Activated gamma-delta T cell treated with anti-CD3 and anti-CD28 coated beads, Interleukin-2, amount 50 U/mL, for 16 hours (primary cell): ENCODE measurements at regions not wholly inside any gene's neighbourhood (a gene's known extent, or its start where the extent isn't known, plus 50 kb on each side); places are given as distances from the start of the nearest gene placed in this dataset.

Source experiments
- DNase-seq: peaks from one replicate; pipeline ENCODE4 v3.0.0-alpha.2; 2020; ENCODE audit warnings: low read depth

DNA sequence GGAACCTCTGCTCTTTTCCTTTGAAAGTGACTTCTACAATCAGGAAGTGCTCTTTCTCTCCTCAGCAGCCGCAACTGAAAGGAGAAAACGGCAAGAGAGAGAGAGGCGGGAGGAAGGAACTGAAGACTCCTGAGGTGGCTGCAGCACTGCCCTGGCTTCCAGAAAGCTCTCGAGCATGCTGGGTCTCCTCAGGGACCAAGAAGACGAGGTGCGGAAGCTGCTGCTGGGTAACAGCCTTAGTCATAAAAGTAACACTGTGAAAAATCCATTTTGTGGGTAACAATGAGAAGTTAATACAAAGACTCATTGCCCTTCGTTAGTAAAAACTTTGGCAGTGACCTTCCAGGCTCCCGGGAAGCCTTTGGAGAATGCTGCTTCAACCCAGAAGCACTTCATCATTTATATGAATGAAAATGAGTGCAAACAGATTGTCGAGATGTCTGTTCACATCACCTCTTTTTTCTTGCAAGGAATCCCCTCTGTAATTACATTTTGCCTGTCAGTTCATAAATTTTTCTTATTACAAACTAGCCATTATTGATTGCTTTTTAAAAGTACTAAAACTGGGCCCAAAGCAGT is 473.4 kb downstream of the SOX6 start:
- no peak for DNase-seq

DNA sequence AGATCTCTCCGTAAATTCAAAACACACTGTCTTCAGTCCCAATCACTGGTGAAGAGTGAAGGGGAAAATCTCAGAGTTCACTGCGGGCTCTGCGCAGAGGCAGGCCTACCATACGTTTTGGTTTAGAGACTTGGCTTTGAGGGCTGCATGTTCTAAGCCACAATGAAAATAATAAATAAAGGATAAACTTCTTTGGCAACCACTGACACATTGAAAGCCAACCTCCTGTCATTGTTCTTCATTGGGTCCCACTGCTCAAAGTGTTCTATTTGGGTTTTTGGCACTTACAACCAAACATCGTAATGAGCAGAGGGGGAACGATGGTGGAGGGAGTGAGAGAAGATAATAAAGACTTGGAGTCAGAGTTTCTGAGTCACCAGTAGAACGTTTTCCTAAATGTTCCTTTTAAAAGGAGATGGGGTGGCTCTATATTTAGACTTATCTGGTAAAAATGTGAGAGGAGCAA is 472.9 kb downstream of the SOX6 start:
- DNase-seq = no peak

DNA sequence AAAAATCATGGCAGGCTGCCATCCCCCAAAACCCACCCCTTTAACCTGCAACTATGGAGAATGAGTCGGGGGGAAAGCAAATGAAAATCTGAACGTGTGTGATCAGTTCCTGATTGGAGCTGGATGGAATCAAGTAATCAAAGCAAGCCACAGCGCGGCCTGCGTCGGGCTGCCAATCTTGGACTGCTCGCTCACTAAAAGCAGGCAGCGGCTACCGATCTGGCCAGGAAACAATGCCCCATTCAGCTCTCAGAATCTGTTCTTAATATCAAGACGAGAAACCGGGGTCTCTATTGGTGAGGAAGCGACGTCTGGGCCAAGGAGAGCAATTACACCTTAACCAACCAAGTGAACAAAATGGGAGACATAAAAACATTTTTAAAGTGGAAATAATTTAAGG is 472.2 kb downstream of the SOX6 start:
- DNase-seq = no peak

DNA sequence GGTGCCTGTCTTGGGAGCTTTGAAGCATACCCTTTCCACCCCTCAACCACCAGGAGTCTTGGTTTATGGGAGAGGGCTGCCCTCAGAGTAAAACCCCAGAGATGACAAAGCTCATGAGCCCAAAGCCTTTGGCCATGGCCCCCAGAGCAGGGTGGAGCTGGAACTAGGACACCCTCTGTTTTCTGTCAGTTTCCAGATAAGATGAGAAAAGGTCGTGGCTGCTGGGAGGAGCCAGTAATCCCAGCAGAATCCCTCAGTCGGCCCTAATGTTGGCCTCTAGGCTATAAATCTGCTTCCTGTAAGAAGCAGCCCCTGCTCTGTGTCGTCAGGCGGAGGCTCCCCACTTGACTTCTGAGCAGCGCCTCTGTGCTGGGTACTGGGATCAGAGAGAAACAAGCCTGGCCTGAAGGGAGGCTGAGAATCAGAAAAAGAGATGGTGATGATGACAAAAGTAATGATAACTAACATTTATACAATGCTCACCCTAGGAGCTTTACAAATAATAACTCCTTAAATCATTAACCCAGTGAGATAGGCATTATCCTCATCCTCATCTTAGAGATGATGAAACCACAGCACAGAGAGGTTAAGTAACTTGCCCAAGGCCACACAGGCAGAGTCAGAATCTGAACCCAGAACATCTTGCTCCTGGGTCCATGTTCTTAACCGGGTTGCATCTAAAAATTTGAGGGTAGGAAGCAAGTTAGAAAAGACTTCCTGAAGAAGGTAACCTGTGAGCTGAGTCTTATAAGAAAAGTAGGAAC is 471.4 kb downstream of the SOX6 start:
- no peak for DNase-seq

DNA sequence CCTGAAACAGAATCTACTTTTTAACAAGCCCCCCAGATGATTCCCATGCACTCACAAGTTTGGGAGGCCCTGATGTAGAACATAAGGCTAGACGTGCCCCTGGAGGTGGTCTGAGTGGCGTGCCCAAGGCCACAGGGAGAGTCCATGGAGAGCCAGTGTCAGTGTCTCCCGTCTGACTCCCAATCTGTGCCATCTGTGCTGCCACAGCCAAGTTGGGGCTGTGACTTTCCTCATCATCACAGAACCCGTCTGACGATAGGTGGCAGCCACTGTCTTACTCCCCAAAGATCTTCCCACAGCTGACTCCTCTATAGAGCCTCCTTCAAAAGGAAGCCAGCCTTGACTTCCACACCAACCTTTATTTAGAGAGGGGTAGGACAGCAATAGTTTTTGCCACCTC is 470.5 kb downstream of the SOX6 start:
- no peak for DNase-seq

DNA sequence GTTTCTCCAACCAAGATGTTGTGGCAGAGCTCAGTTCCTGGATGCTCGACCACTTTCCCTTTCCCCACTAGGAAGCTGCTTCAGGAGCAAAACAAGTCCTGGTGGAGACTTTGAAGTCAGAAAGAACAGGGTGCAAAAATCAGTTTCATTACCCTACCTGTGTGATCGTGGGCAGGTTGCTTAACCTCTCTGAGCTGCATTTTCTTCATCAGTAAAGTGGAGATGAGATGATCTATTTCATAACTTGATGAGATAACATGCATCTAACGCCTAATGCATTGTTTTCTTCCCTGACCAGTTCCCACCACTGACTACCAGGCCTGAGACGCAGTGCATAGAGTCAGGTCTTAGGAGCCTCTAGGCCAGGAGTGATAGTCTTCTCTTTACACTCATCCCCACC is 470.0 kb downstream of the SOX6 start:
- no peak for DNase-seq

DNA sequence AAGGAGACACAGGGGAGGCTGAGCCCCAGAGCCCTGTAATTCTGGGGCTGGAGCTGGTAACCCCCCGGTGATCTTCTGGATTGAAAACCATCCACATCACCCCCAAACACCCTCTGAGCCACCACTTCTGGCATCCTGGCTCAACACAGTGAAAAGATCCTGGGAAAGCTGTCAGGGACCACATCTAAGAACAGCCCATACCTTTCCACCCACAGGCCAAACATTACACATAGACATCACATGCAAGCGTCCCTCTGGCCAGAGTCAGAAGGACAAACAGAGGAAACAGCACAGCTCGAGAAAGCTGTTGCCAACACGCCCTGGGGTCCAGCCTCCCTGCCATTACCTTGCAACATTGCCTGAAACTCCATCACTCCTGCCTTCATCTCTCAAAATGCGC is 469.5 kb downstream of the SOX6 start:
- no peak for DNase-seq

DNA sequence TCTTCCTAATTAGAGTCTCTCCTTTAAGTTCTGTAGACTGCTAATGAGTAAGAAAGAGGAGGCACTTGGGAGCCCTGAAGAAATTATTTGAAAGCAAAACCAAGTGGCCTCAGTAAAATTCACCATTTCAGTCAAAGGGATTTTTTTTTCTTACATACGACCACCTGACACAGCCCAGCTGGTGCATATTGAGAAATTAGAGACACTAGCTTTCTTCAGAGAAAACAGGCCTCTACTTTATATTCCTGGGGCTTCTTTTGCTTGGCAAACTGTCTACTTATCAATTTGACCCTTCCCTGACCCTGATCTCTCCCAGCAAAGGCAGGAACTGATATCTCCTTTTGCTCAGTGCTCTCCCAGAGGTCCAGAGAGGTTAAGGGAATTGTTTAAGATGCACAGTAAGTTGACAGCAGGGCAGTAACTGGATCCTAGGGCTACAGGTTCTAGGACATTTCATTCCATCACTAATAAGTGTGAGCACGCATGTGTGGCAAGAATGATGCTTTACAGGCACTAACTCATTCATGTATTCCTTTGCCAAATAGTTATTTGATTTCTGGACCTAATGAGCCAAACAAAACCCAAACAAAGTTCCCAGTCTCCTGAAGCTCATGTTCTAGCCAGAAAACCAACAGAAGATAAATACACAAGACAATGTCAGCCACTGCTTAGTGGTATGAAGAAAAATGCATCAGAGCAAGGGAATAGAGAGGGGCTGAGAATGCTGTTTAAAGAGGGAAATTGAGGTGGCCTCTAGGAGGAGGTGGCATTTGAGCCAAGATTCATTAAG is 467.6 kb downstream of the SOX6 start:
- no peak for DNase-seq

DNA sequence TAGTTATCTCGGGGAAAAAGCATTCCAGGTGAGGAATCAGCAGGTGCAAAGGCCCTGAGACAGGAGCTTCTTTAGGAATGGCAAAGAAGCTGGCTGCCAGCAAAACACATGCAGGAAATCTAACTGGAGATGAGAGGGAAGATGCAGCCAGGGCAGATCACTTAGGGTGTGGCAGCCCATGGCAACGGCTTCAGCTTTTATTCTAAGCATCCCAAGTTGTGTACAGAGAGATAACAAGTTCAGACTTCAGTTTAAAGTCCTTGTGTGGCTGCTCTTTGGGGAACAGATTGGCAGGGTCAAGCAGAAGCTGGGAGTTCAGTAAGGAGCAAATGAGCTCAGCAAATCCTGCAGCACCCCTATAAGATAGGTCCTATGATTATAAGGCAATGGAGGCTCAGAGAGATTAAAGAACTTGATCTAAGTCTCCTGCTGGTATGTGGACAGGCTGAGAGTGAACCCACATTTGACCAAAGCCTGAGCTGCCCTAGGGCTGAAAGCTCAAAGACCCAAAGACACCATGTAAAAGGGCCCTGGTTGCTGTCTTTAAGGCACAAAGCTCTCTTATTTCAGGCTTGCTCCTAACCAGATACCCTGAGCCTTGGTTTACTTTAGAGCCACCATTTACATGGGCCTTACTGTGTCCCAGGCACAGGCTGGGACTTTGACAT is 466.8 kb downstream of the SOX6 start:
- DNase-seq = no peak

DNA sequence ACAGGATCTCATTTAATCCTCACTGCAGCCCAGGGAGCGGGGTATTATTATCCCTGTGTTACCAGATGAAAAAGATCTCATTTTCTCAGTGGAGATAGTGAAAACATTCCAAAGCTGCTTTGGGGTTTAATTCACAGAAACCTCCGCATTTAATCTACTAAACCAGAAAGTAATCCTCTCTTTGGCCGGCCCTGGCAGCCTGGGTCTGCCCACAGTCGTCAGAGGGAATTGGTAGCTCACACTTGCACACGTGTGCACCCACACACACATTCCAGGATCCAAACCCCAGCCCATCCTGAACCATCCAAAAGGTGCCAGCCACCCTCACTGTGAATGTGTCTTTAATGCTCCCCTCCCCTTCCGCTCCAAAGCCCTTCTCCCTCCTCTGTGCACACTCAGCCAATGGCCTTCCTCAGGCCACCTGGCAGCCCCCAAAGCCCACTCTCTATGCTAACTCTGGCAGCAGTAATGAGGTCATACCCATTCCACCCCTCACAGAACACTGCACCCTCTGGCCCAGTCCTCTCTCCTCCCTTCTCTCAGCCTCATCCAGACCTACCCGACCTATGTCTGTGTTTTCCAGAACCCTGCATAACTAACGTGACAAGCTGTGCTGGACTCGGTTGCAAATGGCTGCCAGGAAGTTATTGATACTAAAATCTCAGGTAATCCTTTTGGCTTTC is 466.2 kb downstream of the SOX6 start:
- no peak for DNase-seq

DNA sequence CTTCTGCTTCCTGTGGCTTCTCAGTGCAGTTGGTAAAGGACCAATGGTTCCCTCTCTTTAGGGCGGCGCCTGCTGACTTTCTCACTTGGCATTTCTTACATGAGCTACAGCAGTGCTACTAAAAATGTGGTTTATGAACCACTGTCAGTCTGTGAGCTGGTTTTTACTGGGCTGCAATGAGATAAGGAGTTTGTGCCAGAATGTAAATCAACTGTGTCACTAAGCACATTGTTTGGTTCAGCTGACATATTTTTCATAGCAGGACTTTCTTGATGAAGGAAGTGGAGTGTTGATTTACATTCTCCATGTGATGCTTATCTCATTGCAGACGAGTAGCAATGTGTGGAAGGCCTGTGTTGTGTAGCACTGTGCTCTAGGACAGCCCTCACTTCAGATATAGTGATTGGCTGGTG is 463.3 kb downstream of the SOX6 start:
- no peak for DNase-seq

DNA sequence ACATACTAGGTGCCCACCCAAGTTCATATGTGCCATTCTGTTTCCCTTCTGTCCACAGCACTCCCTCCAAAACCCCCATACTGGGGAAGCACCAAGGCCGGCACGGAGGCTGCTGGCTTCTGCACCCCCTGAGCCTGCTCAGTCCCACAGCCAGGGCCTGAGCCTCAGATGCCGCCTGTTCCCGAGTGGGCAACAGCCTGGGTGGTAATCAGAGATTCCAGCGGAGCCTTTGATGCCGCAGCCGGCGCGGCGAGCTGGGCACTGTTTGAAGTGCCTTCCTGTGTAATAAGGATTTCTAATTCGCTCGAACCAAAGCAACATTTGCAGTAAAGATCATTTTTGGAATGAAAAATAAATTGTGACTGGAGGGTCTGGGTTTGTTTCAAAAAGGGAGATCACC is 460.3 kb downstream of the SOX6 start:
- DNase-seq = no peak

DNA sequence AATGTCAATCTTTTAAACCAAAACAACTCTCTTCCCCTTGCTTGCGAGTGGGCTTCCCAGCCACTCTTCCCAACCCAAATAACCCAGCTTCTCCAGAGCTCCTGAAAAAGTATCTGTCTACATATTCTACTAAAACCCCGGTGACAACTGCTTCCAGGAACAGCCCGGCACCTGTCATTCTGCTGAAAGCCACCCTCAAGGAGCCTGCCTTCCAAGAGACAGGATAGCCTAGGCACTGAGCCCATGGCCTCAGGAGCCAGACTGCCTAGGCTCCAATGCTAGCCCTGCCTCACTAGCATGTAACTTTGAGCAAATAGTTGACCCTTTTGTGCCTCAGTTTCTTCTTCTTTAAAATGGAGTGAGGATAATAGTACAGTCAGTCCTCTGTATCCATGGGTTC is 459.8 kb downstream of the SOX6 start:
- no peak for DNase-seq

DNA sequence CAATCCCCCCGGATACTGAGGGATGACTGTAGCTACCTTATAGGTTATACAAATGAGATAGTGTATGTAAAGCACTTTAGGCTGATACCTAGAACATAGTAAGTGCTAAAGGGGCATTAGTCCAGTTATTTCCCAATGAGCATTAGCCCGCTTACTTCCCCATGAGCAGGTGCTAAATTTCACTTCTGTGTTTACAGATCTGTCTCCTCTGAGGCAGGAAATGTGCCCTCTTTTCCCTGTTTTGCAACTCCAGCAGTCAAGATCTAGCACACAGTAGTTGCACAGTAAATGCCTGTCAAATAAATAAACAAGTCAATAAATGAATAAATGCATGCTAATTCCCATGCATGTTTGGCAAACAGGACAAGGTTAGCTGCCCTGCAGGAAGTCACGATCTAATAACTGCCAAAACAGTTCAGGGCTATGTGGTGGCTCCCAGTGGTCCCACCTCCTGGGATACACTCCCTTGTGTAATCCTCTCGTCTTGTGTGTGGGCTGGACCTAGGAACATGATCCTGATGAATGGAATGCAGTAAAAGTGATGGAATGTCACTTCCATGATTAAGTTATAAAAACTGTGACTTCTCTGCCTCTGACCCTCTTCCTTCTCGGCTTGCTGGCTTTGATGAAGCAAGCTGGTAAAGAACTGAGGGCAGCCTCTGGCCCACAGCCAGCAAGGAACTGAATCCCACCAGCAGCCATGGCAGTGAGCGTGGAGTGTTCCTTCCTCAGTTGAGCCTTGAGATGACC is 459.0 kb downstream of the SOX6 start:
- DNase-seq = no peak

DNA sequence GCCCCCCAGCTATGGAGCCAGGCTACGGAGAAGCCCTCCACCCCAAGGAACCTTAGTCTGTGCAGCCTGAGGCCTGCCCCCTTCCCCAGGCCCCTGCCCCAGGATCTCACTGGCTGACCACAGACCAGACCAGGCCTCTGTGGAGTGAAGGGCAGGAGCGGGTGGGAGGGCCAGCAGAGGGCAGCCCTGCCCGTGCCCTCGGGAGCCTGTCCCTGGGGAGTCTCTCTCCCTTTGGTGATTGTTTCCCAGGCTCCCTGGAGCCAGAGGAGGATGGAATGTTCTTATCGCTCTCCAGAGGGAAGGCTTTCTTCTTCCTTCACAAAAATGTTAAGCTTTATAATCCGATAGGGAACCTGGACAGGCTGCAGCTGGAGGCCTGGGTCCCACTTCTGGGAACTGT is 455.3 kb downstream of the SOX6 start:
- DNase-seq = no peak

DNA sequence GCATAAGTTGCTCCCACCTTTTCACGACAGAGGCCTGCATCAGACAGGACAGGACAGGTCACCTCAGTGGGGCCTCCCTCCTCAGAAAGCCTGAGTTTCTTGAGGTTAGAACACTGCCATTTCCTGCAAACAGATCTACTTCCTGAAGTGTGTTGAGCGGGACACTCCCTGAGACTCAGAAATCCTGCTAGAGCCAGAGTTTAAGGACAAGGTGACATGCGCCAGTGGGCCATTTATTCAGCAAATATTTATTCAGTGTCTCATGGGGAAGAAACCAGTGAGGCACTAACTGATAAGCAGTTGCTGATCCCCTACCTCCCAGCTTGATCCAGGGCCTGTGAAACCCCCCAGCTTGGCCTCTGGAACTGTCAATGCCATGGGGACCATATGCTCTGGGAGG is 454.6 kb downstream of the SOX6 start:
- DNase-seq = no peak

DNA sequence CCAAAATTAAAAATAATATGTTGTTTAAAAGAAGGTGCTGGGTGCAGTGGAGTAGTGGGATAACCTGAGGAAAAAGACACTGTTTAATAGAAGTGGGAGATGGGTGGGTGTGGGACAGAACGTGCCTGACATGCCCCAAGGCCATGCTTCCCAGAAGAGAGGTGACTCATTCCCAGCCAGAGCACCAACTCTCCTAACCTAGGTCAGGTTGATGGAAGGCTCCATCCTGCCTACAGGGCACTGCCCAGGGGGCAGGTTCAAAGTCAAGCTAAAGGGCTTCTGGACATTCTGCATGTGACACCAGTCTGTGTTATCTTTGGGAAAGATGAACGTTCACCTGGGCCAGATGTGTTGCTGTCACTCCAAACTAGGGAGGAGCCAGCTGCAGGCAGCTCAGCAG is 453.1 kb downstream of the SOX6 start:
- no peak for DNase-seq

DNA sequence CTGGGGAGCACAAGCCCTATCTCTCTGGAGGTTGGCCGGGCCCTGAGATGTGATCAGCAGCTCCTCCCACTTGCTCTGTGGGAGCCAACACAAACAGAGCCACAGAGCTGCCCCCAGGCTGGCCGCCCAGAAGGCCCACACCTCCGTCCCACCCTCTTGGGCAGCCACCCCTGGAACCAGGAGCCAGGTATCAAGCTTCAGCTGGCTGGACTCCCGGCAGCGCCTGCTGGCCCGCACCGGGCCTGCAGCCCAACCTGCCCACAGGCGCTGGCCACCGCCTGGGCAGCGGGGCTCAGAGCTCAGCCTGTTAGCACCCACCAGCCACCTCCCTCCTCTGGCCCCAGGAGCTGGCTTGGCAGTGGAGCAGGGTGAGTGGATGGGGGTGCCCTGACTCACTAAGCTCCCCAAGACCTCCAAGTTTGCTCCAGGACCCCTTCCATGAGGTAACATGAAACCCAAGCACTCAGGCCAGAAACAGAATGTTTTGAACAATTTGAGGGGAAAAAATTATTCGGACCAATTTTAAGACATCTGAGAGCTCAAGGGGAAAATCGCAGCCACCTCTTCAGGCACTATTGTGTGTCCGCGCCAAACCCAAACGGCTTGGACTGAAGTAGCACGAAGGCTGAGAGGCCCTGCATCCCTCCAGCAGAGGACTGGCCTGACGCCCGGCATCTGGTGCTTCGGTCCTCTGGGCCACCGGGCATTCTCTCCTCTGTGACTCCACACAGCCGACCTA is 450.8 kb downstream of the SOX6 start:
- DNase-seq = no peak

DNA sequence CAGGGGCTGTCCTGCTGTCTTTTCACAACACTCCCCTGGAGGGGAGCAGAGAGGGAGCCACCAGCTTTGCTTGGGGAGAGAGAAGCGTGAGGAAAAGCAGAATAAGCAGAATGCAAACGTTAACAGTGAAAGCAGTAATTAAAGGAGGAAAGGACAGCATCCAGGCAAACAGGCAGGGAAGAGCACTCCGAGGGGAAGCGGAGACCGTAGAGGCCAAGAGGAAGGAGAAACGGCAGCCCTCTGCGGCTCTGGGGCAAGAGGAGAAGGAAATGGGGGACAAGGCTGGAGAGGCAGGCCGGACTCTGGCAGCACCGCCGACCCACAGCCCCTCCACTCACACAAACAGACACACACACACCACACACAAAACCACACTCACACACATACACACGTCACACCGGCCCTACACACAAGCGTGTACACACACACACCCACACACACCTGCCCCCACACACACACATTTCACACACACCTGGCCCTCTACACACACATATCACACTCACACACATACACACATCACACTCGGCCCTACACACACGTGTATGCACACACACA is 449.8 kb downstream of the SOX6 start:
- DNase-seq = no peak

DNA sequence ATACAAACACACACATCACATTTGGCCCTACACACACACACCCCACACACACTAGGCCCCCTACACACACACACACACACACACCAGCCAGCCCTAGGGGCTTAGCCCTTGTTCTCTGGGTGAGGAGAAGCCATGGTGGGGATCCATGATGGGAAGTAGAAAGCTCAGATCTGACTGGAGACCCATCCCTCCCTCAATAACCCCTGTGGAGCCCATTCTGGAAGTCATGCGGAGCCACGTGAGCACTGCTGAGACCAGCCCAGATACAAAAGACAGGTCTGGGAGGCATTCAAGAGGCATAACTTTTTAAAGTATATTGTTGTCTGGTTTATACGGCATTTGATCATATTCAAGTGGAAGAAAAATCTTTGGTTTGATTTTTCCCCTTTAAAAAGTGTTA is 448.5 kb downstream of the SOX6 start:
- no peak for DNase-seq
